Fibroblast of upper back skin (primary cell): ENCODE measurements at regions not wholly inside any gene's neighbourhood (a gene's known extent, or its start where the extent isn't known, plus 50 kb on each side); places are given as distances from the start of the nearest gene placed in this dataset.

Source experiments
- DNase-seq: peaks from one replicate; pipeline ENCODE4 v3.0.0-alpha.2; 2013

GRCh38 chr2:134098321-134098720, 155.6 kb upstream of the MGAT5 start:
- no peak for DNase-seq

- DNase-seq: no peak
Measured at GRCh38 chr2:134099273-134099672, 154.6 kb upstream of the MGAT5 start.

- no peak for DNase-seq
Measured at GRCh38 chr2:134103196-134103595, 150.7 kb upstream of the MGAT5 start.

DNA sequence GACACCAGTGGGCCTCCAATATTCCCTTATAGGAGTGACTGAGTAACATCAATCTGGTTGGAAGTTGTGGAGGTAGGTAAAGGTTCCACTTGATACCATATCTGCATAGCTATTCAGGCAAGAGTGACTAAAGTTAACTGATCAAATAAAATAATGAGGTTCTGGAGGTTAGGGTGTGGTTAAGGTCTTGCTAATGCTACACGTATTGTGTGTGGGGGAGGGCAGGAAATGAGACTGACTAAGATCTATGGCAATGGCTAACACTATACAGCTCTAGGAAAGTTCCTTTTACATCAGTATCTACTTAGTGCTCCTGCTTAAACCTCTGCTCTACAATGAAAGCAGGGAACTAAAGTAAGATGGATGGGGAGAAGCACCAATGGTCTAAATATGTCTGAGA, 149.1 kb upstream of the MGAT5 start:
- no peak for DNase-seq

DNA sequence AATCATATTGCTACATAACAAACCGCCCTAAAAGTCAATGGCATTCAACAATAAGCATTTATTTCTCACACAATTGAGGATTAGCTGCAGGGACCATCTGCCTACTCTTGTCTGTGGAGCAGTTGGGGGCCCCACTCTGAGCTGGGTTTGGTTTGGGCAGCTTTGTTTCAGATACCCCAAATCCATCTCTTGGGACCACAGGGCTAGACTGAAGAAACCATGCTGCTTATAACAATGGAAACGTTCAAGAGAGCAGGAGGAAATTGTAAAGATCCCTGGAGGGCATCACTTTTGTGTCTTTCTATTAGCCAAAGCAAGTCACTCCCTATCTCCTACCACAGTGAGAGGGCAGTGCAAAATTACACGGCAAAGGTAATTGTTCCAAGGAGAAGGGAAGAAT, 146.5 kb upstream of the MGAT5 start:
- DNase-seq: no peak

GRCh38 chr2:134108113-134108512, 145.8 kb upstream of the MGAT5 start:
- no peak for DNase-seq

GRCh38 chr2:134109246-134109645, 144.6 kb upstream of the MGAT5 start:
- no peak for DNase-seq

GRCh38 chr2:134109725-134110124, 144.1 kb upstream of the MGAT5 start:
- DNase-seq: no peak

- DNase-seq: no peak
Measured at GRCh38 chr2:134110532-134110931, 143.3 kb upstream of the MGAT5 start.

GRCh38 chr2:134117676-134118075, 136.2 kb upstream of the MGAT5 start:
- no peak for DNase-seq

GRCh38 chr2:134118279-134119116, 135.4 kb upstream of the MGAT5 start:
- DNase-seq: peak; percentile 98

GRCh38 chr2:134119117-134119712, 134.7 kb upstream of the MGAT5 start:
- no peak for DNase-seq

DNA sequence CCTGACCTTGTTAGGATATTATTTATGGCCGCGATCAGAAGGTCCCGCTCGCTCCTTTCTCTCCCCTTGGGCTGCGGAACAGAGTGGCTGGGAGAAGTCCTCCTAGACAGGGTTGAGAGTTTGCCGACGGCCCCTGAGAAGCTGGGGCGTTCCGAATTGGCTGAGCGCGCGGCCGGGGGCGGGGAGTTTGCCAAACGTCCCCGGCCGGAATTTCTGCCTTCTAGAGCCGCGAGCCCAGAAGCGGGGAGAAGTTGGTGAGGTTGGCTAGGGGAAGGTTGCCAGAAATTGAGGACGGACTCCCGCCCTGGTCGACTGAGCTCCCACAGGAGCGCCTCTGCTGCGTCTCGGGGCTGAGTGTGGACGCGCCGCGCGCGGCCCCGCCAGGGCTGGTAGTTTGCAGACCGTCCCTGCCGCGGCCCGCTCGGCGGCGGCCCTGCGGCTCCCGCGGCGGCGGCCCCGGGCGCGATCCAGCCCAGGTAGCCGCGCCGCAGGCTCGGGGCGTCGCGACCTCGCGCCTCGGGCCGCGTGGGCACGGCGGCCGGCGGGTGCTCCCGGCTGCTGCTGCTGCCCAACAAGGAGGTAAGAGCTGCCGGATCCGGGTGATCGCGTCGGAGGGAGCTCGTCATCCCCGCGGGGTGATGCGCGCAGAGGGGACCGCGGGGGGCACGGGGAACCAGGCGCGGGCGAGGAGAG, 134.0 kb upstream of the MGAT5 start:
- peak; percentile 94 for DNase-seq

DNA sequence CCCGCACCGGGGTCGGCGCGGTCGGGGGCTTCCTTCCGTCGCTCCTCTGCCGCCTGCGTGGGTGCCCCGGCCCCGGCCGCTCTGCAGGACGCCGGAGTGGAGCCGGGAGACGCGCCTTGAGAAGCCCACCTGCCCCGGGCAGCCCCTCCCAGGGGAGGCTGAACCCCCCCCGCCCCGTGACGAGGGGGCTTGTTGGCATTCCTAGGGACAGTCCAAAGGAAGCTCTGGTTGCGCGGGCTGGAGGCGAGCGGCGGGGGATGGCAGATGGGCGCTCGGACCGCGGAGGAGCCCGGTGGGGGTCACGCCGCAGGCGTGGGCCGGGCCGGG, 133.5 kb upstream of the MGAT5 start:
- DNase-seq: no peak

DNA sequence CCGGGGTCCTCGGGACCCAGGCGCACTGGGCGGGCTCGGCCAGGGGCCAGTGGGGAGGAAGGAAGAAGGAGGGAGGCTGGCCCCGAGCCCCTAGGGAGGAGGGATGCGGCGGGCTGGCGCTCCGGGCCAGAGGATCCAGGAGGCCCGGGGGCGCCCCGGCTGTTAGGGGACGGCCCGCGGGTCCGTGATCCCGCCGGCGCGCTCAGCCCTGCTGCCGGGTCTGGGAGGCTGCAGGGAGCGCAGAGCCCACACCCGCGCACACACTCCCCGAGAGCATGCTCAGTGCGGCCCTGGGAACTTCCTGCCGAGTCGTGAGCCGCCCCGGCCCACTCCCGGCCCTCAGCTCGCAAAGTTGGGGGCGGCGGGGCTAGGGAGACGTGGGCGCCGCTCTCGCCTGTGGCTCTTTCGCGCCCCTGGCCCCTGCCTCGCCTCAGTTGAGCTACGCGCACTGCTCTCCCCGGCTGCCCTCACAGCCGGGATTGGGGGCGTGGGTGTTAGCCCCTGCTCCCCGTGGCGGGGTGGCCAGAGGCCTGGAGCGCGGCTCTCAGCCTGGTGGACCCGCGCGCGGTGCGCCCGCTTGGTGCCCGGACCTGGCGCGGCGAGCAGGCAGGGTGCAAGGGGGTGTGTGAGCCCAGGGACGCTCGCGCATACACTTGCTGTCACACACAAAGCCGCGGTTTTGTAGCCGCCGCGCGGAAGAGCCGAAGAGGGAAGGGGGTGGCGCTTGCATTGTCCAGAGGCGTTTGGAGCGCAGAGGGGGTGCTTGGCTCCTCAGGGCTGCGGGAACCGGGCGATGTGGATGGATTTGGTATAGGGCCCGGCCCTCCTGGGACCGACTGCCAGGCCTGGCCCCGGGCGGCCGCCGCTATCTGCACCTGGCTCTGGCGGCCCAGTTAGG, 132.9 kb upstream of the MGAT5 start:
- DNase-seq: peak; percentile 70

- DNase-seq: no peak
Measured at GRCh38 chr2:134122610-134123009, 131.3 kb upstream of the MGAT5 start.

GRCh38 chr2:134123332-134123731, 130.5 kb upstream of the MGAT5 start:
- DNase-seq: no peak

GRCh38 chr2:134124047-134124753, 129.7 kb upstream of the MGAT5 start:
- no peak for DNase-seq

DNA sequence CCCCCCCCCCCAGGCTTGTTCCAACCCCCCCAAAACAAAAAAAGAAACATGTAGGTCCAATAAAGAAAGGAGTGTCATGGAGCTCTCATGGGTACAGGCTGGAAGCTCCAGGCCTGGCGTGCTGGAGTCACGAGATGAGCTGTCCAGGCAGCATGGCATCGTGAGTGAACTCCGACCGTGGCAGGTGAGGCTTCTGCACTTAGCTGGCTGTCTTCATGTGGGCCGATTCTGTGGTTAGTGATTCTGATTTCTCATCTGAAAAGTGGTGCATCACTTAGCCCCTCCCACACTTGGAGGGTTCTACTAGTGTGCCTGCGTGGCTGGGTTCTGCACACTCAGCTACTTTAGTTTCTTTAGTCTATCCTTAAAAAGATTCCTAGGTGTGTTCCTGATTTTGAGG, 126.4 kb upstream of the MGAT5 start:
- no peak for DNase-seq

DNA sequence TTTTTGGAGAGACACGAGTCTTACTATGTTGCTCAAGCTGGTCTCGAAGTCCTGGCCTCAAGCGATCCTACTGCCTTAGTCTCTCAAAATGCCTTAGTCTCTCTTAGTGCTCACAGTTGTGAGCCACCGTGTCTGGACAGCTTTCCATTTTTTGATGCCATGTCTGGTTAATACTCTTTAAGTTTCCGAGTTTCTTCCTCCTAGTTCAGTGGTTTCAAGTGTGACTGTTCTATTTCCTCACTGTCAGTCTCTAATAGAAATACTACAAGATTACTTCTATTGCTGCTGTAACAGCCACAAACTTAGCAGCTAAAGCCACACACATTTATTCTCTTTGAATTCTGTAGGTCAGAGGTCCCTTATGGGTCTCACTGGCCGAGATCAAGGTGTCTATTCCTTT, 125.1 kb upstream of the MGAT5 start:
- no peak for DNase-seq

GRCh38 chr2:134129900-134130537, 123.9 kb upstream of the MGAT5 start:
- DNase-seq: no peak
